ENCODE measurements at regions not wholly inside any gene's neighbourhood (a gene's known extent, or its start where the extent isn't known, plus 50 kb on each side); places are given as distances from the start of the nearest gene placed in this dataset.

- H3K9ac ChIP-seq (ENCODE audit: low read length), result no peak overlapping the region
- H3K9me3 ChIP-seq (ENCODE audit: control insufficient read depth, insufficient read depth, low read depth, low read length), result peaks cover 26% of the 10 kb centered on the region; the same call in 1 of the 2 replicates
- no peaks in the 10 kb centered on the region for H3K27me3 ChIP-seq (ENCODE audit: control insufficient read depth, insufficient read depth, low read length)
- H3K4me1 ChIP-seq (ENCODE audit: control insufficient read depth, insufficient read depth, low read length), result no peaks in the 10 kb centered on the region
- no peak overlapping the region for H3K27ac ChIP-seq (ENCODE audit: low read depth, low read length)
- H3K36me3 ChIP-seq (ENCODE audit: control insufficient read depth, insufficient read depth, low read length), result no peaks in the 10 kb centered on the region
- H3K4me3 ChIP-seq (ENCODE audit: low read depth, low read length), result no peak overlapping the region
These were observed 244.5 kb upstream of the ANKRD30A start for GRCh38 chr10:36880898-36881297.

GRCh38 chr10:36872702-36873393, 252.6 kb upstream of the ANKRD30A start:
- no peak overlapping the region for H3K9ac ChIP-seq (ENCODE audit: low read length)
- no peak overlapping the region for H3K4me3 ChIP-seq (ENCODE audit: low read depth, low read length)
- no peak overlapping the region for H3K27ac ChIP-seq (ENCODE audit: low read depth, low read length)
- no peaks in the 10 kb centered on the region for H3K27me3 ChIP-seq (ENCODE audit: control insufficient read depth, insufficient read depth, low read length)
- peaks cover 25% of the 10 kb centered on the region; the same call in 1 of the 2 replicates for H3K9me3 ChIP-seq (ENCODE audit: control insufficient read depth, insufficient read depth, low read depth, low read length)
- no peaks in the 10 kb centered on the region for H3K36me3 ChIP-seq (ENCODE audit: control insufficient read depth, insufficient read depth, low read length)
- no peaks in the 10 kb centered on the region for H3K4me1 ChIP-seq (ENCODE audit: control insufficient read depth, insufficient read depth, low read length)

- Histone ChIP-seq H3K36me3 (ENCODE audit: control insufficient read depth, insufficient read depth, low read length) (no peaks in the 10 kb centered on the region), H3K27me3 (ENCODE audit: control insufficient read depth, insufficient read depth, low read length) (no peaks in the 10 kb centered on the region), H3K4me3 (ENCODE audit: low read depth, low read length) (no peak overlapping the region), H3K27ac (ENCODE audit: low read depth, low read length) (no peak overlapping the region), H3K4me1 (ENCODE audit: control insufficient read depth, insufficient read depth, low read length) (no peaks in the 10 kb centered on the region), H3K9ac (ENCODE audit: low read length) (no peak overlapping the region), H3K9me3 (ENCODE audit: control insufficient read depth, insufficient read depth, low read depth, low read length) (peaks cover 23% of the 10 kb centered on the region; the same call in 1 of the 2 replicates)
These were observed 284.6 kb upstream of the ANKRD30A start for GRCh38 chr10:36840788-36841187.

GRCh38 chr10:36837416-36837815, 288.0 kb upstream of the ANKRD30A start:
- H3K4me1 ChIP-seq (ENCODE audit: control insufficient read depth, insufficient read depth, low read length), result no peaks in the 10 kb centered on the region
- H3K27ac ChIP-seq (ENCODE audit: low read depth, low read length), result no peak overlapping the region
- H3K27me3 ChIP-seq (ENCODE audit: control insufficient read depth, insufficient read depth, low read length), result no peaks in the 10 kb centered on the region
- no peak overlapping the region for H3K4me3 ChIP-seq (ENCODE audit: low read depth, low read length)
- no peak overlapping the region for H3K9ac ChIP-seq (ENCODE audit: low read length)
- H3K9me3 ChIP-seq (ENCODE audit: control insufficient read depth, insufficient read depth, low read depth, low read length), result peaks cover 23% of the 10 kb centered on the region; the same call in 1 of the 2 replicates
- H3K36me3 ChIP-seq (ENCODE audit: control insufficient read depth, insufficient read depth, low read length), result no peaks in the 10 kb centered on the region

- Histone ChIP-seq H3K9me3 (ENCODE audit: control insufficient read depth, insufficient read depth, low read depth, low read length) (peaks cover 33% of the 10 kb centered on the region), H3K4me3 (ENCODE audit: low read depth, low read length) (no peak overlapping the region), H3K27me3 (ENCODE audit: control insufficient read depth, insufficient read depth, low read length) (no peaks in the 10 kb centered on the region), H3K9ac (ENCODE audit: low read length) (no peak overlapping the region), H3K36me3 (ENCODE audit: control insufficient read depth, insufficient read depth, low read length) (no peaks in the 10 kb centered on the region), H3K27ac (ENCODE audit: low read depth, low read length) (no peak overlapping the region), H3K4me1 (ENCODE audit: control insufficient read depth, insufficient read depth, low read length) (no peaks in the 10 kb centered on the region)
These were observed 305.6 kb upstream of the ANKRD30A start for GRCh38 chr10:36819781-36820180.

GRCh38 chr10:36817898-36818297, 307.5 kb upstream of the ANKRD30A start:
- Histone ChIP-seq H3K4me3 (ENCODE audit: low read depth, low read length) (no peak overlapping the region), H3K36me3 (ENCODE audit: control insufficient read depth, insufficient read depth, low read length) (no peaks in the 10 kb centered on the region), H3K27me3 (ENCODE audit: control insufficient read depth, insufficient read depth, low read length) (no peaks in the 10 kb centered on the region)

GRCh38 chr10:36808625-36809362, 316.6 kb upstream of the ANKRD30A start:
- Histone ChIP-seq H3K9me3 (ENCODE audit: control insufficient read depth, insufficient read depth, low read depth, low read length) (peaks cover 9% of the 10 kb centered on the region; the same call in 1 of the 2 replicates), H3K4me3 (ENCODE audit: low read depth, low read length) (no peak overlapping the region), H3K27ac (ENCODE audit: low read depth, low read length) (no peak overlapping the region), H3K27me3 (ENCODE audit: control insufficient read depth, insufficient read depth, low read length) (no peaks in the 10 kb centered on the region), H3K9ac (ENCODE audit: low read length) (no peak overlapping the region), H3K4me1 (ENCODE audit: control insufficient read depth, insufficient read depth, low read length) (no peaks in the 10 kb centered on the region), H3K36me3 (ENCODE audit: control insufficient read depth, insufficient read depth, low read length) (no peaks in the 10 kb centered on the region)

More at GRCh38 chr10:36817898-36818297, 307.5 kb upstream of the ANKRD30A start:
- Histone ChIP-seq H3K4me1 (ENCODE audit: control insufficient read depth, insufficient read depth, low read length) (no peaks in the 10 kb centered on the region), H3K27ac (ENCODE audit: low read depth, low read length) (no peak overlapping the region), H3K9me3 (ENCODE audit: control insufficient read depth, insufficient read depth, low read depth, low read length) (peaks cover 25% of the 10 kb centered on the region), H3K9ac (ENCODE audit: low read length) (no peak overlapping the region)

GRCh38 chr10:36803229-36803628, 322.2 kb upstream of the ANKRD30A start:
- H3K36me3 ChIP-seq (ENCODE audit: control insufficient read depth, insufficient read depth, low read length), result no peaks in the 10 kb centered on the region
- H3K9me3 ChIP-seq (ENCODE audit: control insufficient read depth, insufficient read depth, low read depth, low read length), result peaks cover 6% of the 10 kb centered on the region; the same call in 1 of the 2 replicates
- no peaks in the 10 kb centered on the region for H3K4me1 ChIP-seq (ENCODE audit: control insufficient read depth, insufficient read depth, low read length)
- H3K27ac ChIP-seq (ENCODE audit: low read depth, low read length), result no peak overlapping the region
- H3K4me3 ChIP-seq (ENCODE audit: low read depth, low read length), result no peak overlapping the region
- no peaks in the 10 kb centered on the region for H3K27me3 ChIP-seq (ENCODE audit: control insufficient read depth, insufficient read depth, low read length)
- no peak overlapping the region for H3K9ac ChIP-seq (ENCODE audit: low read length)

- no peak overlapping the region for H3K4me3 ChIP-seq (ENCODE audit: low read depth, low read length)
- no peak overlapping the region for H3K27ac ChIP-seq (ENCODE audit: low read depth, low read length)
- peaks cover 6% of the 10 kb centered on the region; the same call in 1 of the 2 replicates for H3K9me3 ChIP-seq (ENCODE audit: control insufficient read depth, insufficient read depth, low read depth, low read length)
- no peak overlapping the region for H3K9ac ChIP-seq (ENCODE audit: low read length)
- no peaks in the 10 kb centered on the region for H3K36me3 ChIP-seq (ENCODE audit: control insufficient read depth, insufficient read depth, low read length)
- no peaks in the 10 kb centered on the region for H3K27me3 ChIP-seq (ENCODE audit: control insufficient read depth, insufficient read depth, low read length)
- H3K4me1 ChIP-seq (ENCODE audit: control insufficient read depth, insufficient read depth, low read length), result no peaks in the 10 kb centered on the region
These were observed 322.8 kb upstream of the ANKRD30A start for GRCh38 chr10:36802490-36803153.

GRCh38 chr10:36801660-36802059, 323.7 kb upstream of the ANKRD30A start:
- Histone ChIP-seq H3K36me3 (ENCODE audit: control insufficient read depth, insufficient read depth, low read length) (no peaks in the 10 kb centered on the region), H3K4me1 (ENCODE audit: control insufficient read depth, insufficient read depth, low read length) (no peaks in the 10 kb centered on the region), H3K27me3 (ENCODE audit: control insufficient read depth, insufficient read depth, low read length) (no peaks in the 10 kb centered on the region), H3K9ac (ENCODE audit: low read length) (no peak overlapping the region), H3K9me3 (ENCODE audit: control insufficient read depth, insufficient read depth, low read depth, low read length) (peaks cover 6% of the 10 kb centered on the region; the same call in 1 of the 2 replicates), H3K27ac (ENCODE audit: low read depth, low read length) (no peak overlapping the region), H3K4me3 (ENCODE audit: low read depth, low read length) (no peak overlapping the region)

GRCh38 chr10:36794981-36795380, 330.4 kb upstream of the ANKRD30A start:
- Histone ChIP-seq H3K27me3 (ENCODE audit: control insufficient read depth, insufficient read depth, low read length) (no peaks in the 10 kb centered on the region), H3K9me3 (ENCODE audit: control insufficient read depth, insufficient read depth, low read depth, low read length) (peaks cover 4% of the 10 kb centered on the region; the same call in 1 of the 2 replicates), H3K36me3 (ENCODE audit: control insufficient read depth, insufficient read depth, low read length) (no peaks in the 10 kb centered on the region), H3K4me3 (ENCODE audit: low read depth, low read length) (no peak overlapping the region), H3K9ac (ENCODE audit: low read length) (no peak overlapping the region), H3K4me1 (ENCODE audit: control insufficient read depth, insufficient read depth, low read length) (no peaks in the 10 kb centered on the region), H3K27ac (ENCODE audit: low read depth, low read length) (no peak overlapping the region)

Data from HUES6 (cell line).